OCI-LY3 (cell line): ENCODE measurements at regions not wholly inside any gene's neighbourhood (a gene's known extent, or its start where the extent isn't known, plus 50 kb on each side); places are given as distances from the start of the nearest gene placed in this dataset.

Experiments
- H2AFZ ChIP-seq: fragments of 200-600, 300-600 bp; shearing (Covaris generic); 2 replicates; pipeline ENCODE4 v1.6.0; 2014; ENCODE audit warnings: antibody characterized with exemption, low read depth, low read length
- H3K27ac ChIP-seq: fragments of 200-600, 300-600 bp; sonication (generic); 2 replicates; pipeline ENCODE4 v1.5.1; 2014; ENCODE audit warnings: mild to moderate bottlenecking, low read length, moderate library complexity, mixed read lengths
- H3K27me3 ChIP-seq: fragments of 200-600, 300-600 bp; sonication (generic); 2 replicates; pipeline ENCODE4 v1.6.1; 2014; ENCODE audit warnings: low read depth, low read length, mixed read lengths
- H3K36me3 ChIP-seq: fragments of 200-600, 300-600 bp; sonication (generic); replicated peaks from 2 replicates; pipeline ENCODE3; 2014; ENCODE audit warnings: low read depth, low read length, mixed read lengths
- H3K4me1 ChIP-seq: fragments of 300-600, 200-600 bp; sonication (generic); 2 replicates; pipeline ENCODE4 v1.6.1; 2014; ENCODE audit warnings: low read length, mixed read lengths
- H3K4me2 ChIP-seq: fragments of 200-600, 300-600 bp; sonication (generic); 2 replicates; pipeline ENCODE4 v1.6.1; 2014; ENCODE audit warnings: low read length, mixed read lengths
- H3K4me3 ChIP-seq: fragments of 300-600, 200-600 bp; sonication (generic); 2 replicates; pipeline ENCODE4 v1.5.1; 2014; ENCODE audit warnings: antibody characterized with exemption, mild to moderate bottlenecking, low read length, moderate library complexity
- H3K79me2 ChIP-seq: fragments of 300-600, 200-600 bp; shearing (Covaris generic); 2 replicates; pipeline ENCODE4 v1.6.1; 2014; ENCODE audit warnings: mild to moderate bottlenecking, low read length, mixed read lengths
- H3K9ac ChIP-seq: fragments of 300-600, 200-600 bp; shearing (Covaris generic); 2 replicates; pipeline ENCODE4 v1.6.0; 2014; ENCODE audit warnings: mild to moderate bottlenecking, low read length, moderate library complexity
- H3K9me3 ChIP-seq: fragments of 200-600, 300-600 bp; shearing (Covaris generic); 2 replicates; pipeline ENCODE4 v1.6.1; 2014; ENCODE audit warnings: low read length, mixed read lengths; ENCODE audit not compliant: insufficient read depth
- H4K20me1 ChIP-seq: fragments of 200-600, 300-600 bp; sonication (generic); 2 replicates; pipeline ENCODE4 v1.6.1; 2016; ENCODE audit warnings: low read length, mixed read lengths; ENCODE audit not compliant: insufficient read depth
- CTCF ChIP-seq: fragments of 200-600, 300-600 bp; sonication (generic); IDR thresholded peaks from 2 replicates; pipeline ENCODE4 v1.5.1; 2014; ENCODE audit warnings: antibody characterized with exemption, low read length, low read depth
- EZH2phosphoT487 ChIP-seq: fragments of 200-600 bp; shearing (Covaris generic); IDR thresholded peaks from 2 replicates; pipeline ENCODE4 v1.6.1; 2018; ENCODE audit warnings: antibody characterized with exemption, mixed run types, low read depth

GRCh38 chr2:204124140-204124750 is 187.7 kb downstream of the ICOS start:
- Histone ChIP-seq H2AFZ (no peak overlapping the region), H3K27ac (no peak overlapping the region), H3K4me2 (no peak overlapping the region), H3K4me3 (no peak overlapping the region), H3K27me3 (no peaks in the 10 kb centered on the region), H3K9ac (no peak overlapping the region), H3K9me3 (no peaks in the 10 kb centered on the region), H3K4me1 (peaks cover 10% of the 10 kb centered on the region), H3K79me2 (no peaks in the 10 kb centered on the region), H3K36me3 (no peaks in the 10 kb centered on the region), H4K20me1 (no peaks in the 10 kb centered on the region)
- TF ChIP-seq CTCF (no peak), EZH2phosphoT487 (no peak)

GRCh38 chr2:204126705-204127104 is 190.1 kb downstream of the ICOS start:
- Histone ChIP-seq H3K9ac (no peak overlapping the region), H4K20me1 (no peaks in the 10 kb centered on the region), H3K36me3 (no peaks in the 10 kb centered on the region), H3K79me2 (no peaks in the 10 kb centered on the region), H3K27me3 (no peaks in the 10 kb centered on the region), H2AFZ (no peak overlapping the region), H3K4me2 (no peak overlapping the region), H3K4me1 (peaks cover 15% of the 10 kb centered on the region), H3K27ac (no peak overlapping the region), H3K9me3 (no peaks in the 10 kb centered on the region), H3K4me3 (no peak overlapping the region)
- TF ChIP-seq CTCF = no peak
- TF ChIP-seq EZH2phosphoT487 = no peak

- Histone ChIP-seq H2AFZ (no peak overlapping the region), H3K4me2 (no peak overlapping the region), H3K9me3 (no peaks in the 10 kb centered on the region), H3K27ac (no peak overlapping the region), H3K27me3 (no peaks in the 10 kb centered on the region), H3K79me2 (no peaks in the 10 kb centered on the region), H4K20me1 (no peaks in the 10 kb centered on the region), H3K9ac (no peak overlapping the region), H3K36me3 (no peaks in the 10 kb centered on the region), H3K4me3 (no peak overlapping the region), H3K4me1 (peaks cover 20% of the 10 kb centered on the region)
- TF ChIP-seq EZH2phosphoT487 (no peak), CTCF (no peak)
Measured at GRCh38 chr2:204127238-204127637, 190.7 kb downstream of the ICOS start.

GRCh38 chr2:204129591-204130294 is 193.2 kb downstream of the ICOS start:
- Histone ChIP-seq H3K27me3 (no peaks in the 10 kb centered on the region), H3K9ac (no peak overlapping the region), H3K36me3 (no peaks in the 10 kb centered on the region), H3K4me2 (no peak overlapping the region), H3K4me3 (no peak overlapping the region), H3K9me3 (no peaks in the 10 kb centered on the region), H3K79me2 (no peaks in the 10 kb centered on the region), H2AFZ (no peak overlapping the region), H3K4me1 (peaks cover 15% of the 10 kb centered on the region), H3K27ac (no peak overlapping the region), H4K20me1 (no peaks in the 10 kb centered on the region)
- no peak for TF ChIP-seq CTCF
- TF ChIP-seq EZH2phosphoT487 = no peak
